Endodermal cell (in vitro differentiated cells): ENCODE measurements at regions not wholly inside any gene's neighbourhood (a gene's known extent, or its start where the extent isn't known, plus 50 kb on each side); places are given as distances from the start of the nearest gene placed in this dataset.

Source experiments
- DNase-seq: peaks from one replicate; pipeline ENCODE4 v3.0.0-alpha.2; 2017
- H3K27ac ChIP-seq: 2 replicates; pipeline ENCODE4 v1.5.1; 2013; ENCODE audit warnings: mild to moderate bottlenecking, low read depth, low read length, moderate library complexity
- H3K27me3 ChIP-seq: 2 replicates; pipeline ENCODE4 v1.6.1; 2013; ENCODE audit warnings: mild to moderate bottlenecking, low read length, moderate library complexity; ENCODE audit not compliant: insufficient read depth, control insufficient read depth, poor library complexity, severe bottlenecking
- H3K36me3 ChIP-seq: 2 replicates; pipeline ENCODE4 v1.7.0; 2013; ENCODE audit warnings: mild to moderate bottlenecking, low read length, moderate library complexity; ENCODE audit not compliant: control insufficient read depth, insufficient read depth
- H3K4me1 ChIP-seq: one replicate; pipeline ENCODE4 v1.7.0; 2013; ENCODE audit warnings: low read length; ENCODE audit not compliant: control insufficient read depth, insufficient read depth
- H3K4me3 ChIP-seq: 2 replicates; pipeline ENCODE4 v1.5.1; 2013; ENCODE audit warnings: mild to moderate bottlenecking, low read length, moderate library complexity
- H3K9ac ChIP-seq: 2 replicates; pipeline ENCODE4 v1.6.1; 2013; ENCODE audit warnings: mild to moderate bottlenecking, low read length, moderate library complexity; ENCODE audit not compliant: poor library complexity, severe bottlenecking; ENCODE audit errors: extremely low read depth
- H3K9me3 ChIP-seq: 2 replicates; pipeline ENCODE4 v1.6.1; 2013; ENCODE audit warnings: mild to moderate bottlenecking, low read length, moderate library complexity; ENCODE audit not compliant: control insufficient read depth
- H3K27ac Mint-ChIP-seq: 2 replicates; pipeline ENCODE4 v1.8.0; 2020; ENCODE audit warnings: mixed read lengths
- H3K27me3 Mint-ChIP-seq: 2 replicates; pipeline ENCODE4 v1.8.0; 2021; ENCODE audit warnings: mild to moderate bottlenecking, mixed read lengths; ENCODE audit not compliant: insufficient read depth
- H3K36me3 Mint-ChIP-seq: 2 replicates; pipeline ENCODE4 v1.8.0; 2020; ENCODE audit warnings: low read depth, mixed read lengths
- H3K4me1 Mint-ChIP-seq: 2 replicates; pipeline ENCODE4 v1.8.0; 2020; ENCODE audit warnings: mixed read lengths
- H3K4me3 Mint-ChIP-seq: 2 replicates; pipeline ENCODE4 v1.8.0; 2020; ENCODE audit warnings: mild to moderate bottlenecking, moderate library complexity, mixed read lengths
- H3K9me3 Mint-ChIP-seq: 2 replicates; pipeline ENCODE4 v1.8.0; 2020; ENCODE audit warnings: mild to moderate bottlenecking, mixed read lengths
- CTCF ChIP-seq: fragments of 200-600 bp; sonication (generic); conservative IDR thresholded peaks from 2 replicates; pipeline ENCODE4 v1.5.0; 2021; ENCODE audit warnings: antibody characterized with exemption, mild to moderate bottlenecking
- WGBS, 2 experiments: methylation state at CpG; one replicate each; pipeline versions ENCODE4 v1.1.5 to v1.1.7; 2013; ENCODE audit warnings: missing lambda C conversion rate in 2 of 2, mixed read lengths in 1 of 2; ENCODE audit not compliant: insufficient coverage in 1 of 2, insufficient read length in 1 of 2; 5-methylcytosine and 5-hydroxymethylcytosine counted together

- Mint-ChIP-seq H3K9me3 (no peaks in the 10 kb centered on the region), H3K36me3 (no peaks in the 10 kb centered on the region), H3K27ac (no peak overlapping the region), H3K27me3 (no peaks in the 10 kb centered on the region), H3K4me3 (no peak overlapping the region), H3K4me1 (peaks cover 1% of the 10 kb centered on the region)
- H3K9ac ChIP-seq = no peak overlapping the region
- no peak overlapping the region for H3K27ac ChIP-seq
- H3K4me1 ChIP-seq = no peaks in the 10 kb centered on the region
- no peaks in the 10 kb centered on the region for H3K9me3 ChIP-seq
- no peak for DNase-seq
- no peak for TF ChIP-seq CTCF
- 91 to 96% methylated on average over 6 of the region's 7 CpGs for WGBS, 2 experiments
- H3K27me3 ChIP-seq = no peaks in the 10 kb centered on the region
- H3K36me3 ChIP-seq = no peaks in the 10 kb centered on the region
- no peak overlapping the region for H3K4me3 ChIP-seq
These were observed 1212.2 kb upstream of the TENM3 start for GRCh38 chr4:181030961-181031360.

GRCh38 chr4:181043486-181043885 lies 1199.7 kb upstream of the TENM3 start:
- peaks cover 2% of the 10 kb centered on the region for H3K9me3 Mint-ChIP-seq
- no peak overlapping the region for H3K4me3 Mint-ChIP-seq
- H3K27ac Mint-ChIP-seq = no peak overlapping the region
- Histone ChIP-seq H3K4me1 (no peaks in the 10 kb centered on the region), H3K27ac (no peak overlapping the region), H3K36me3 (no peaks in the 10 kb centered on the region), H3K9me3 (no peaks in the 10 kb centered on the region), H3K9ac (no peak overlapping the region), H3K4me3 (no peak overlapping the region), H3K27me3 (no peaks in the 10 kb centered on the region)
- H3K36me3 Mint-ChIP-seq = no peaks in the 10 kb centered on the region
- TF ChIP-seq CTCF = no peak
- H3K27me3 Mint-ChIP-seq = no peaks in the 10 kb centered on the region
- H3K4me1 Mint-ChIP-seq = no peaks in the 10 kb centered on the region
- WGBS, 2 experiments = 80 to 98% methylated on average over 1 to 4 of the region's 4 CpGs
- no peak for DNase-seq

- 83 to 85% methylated on average over 4 to 9 of the region's 9 CpGs for WGBS, 2 experiments
- Mint-ChIP-seq H3K27ac (no peak overlapping the region), H3K4me1 (no peaks in the 10 kb centered on the region), H3K36me3 (no peaks in the 10 kb centered on the region), H3K9me3 (no peaks in the 10 kb centered on the region), H3K27me3 (no peaks in the 10 kb centered on the region), H3K4me3 (no peak overlapping the region)
- no peaks in the 10 kb centered on the region for H3K9me3 ChIP-seq
- peak; percentile 44 for TF ChIP-seq CTCF
- H3K27ac ChIP-seq = no peak overlapping the region
- no peak overlapping the region for H3K9ac ChIP-seq
- no peaks in the 10 kb centered on the region for H3K36me3 ChIP-seq
- no peaks in the 10 kb centered on the region for H3K27me3 ChIP-seq
- H3K4me3 ChIP-seq = no peak overlapping the region
- no peaks in the 10 kb centered on the region for H3K4me1 ChIP-seq
- peak; percentile 57 for DNase-seq
These were observed 1196.4 kb upstream of the TENM3 start for GRCh38 chr4:181046809-181047208.
